ENCODE measurements at regions not wholly inside any gene's neighbourhood (a gene's known extent, or its start where the extent isn't known, plus 50 kb on each side); places are given as distances from the start of the nearest gene placed in this dataset.

DNA sequence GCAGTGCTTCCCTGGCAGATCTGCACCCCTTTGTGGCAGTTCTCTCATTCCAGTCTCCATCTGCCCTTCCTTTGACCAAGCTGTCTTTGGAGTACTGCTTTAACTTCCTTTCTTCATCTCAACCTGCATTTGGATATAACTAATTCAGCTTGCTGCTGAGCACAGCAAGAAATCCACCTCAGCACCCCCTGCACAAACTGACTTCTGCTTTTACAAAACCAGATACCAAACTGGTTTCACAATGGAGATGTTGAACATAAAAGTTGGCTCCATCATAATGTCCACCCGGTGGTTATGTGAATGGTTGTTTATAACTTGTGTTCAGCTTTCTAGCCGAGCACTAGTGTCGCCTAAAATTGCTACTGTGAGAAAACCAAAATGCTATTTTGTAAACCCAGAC lies 341.1 kb upstream of the SEMA6D start:
- TF ChIP-seq NR2F1 (CRISPR knock-in tag; IDR thresholded peaks at IDR 0.05) (no peak), ZNF160 (CRISPR knock-in tag; IDR thresholded peaks at IDR 0.05) (no peak), GPBP1L1 (CRISPR knock-in tag; IDR thresholded peaks at IDR 0.05) (no peak), ZNF550 (CRISPR knock-in tag; IDR thresholded peaks at IDR 0.05; ENCODE audit: borderline replicate concordance) (no peak), ZNF329 (CRISPR knock-in tag; IDR thresholded peaks at IDR 0.05; ENCODE audit: low read depth) (no peak), ZNF800 (CRISPR knock-in tag; IDR thresholded peaks at IDR 0.05) (no peak), TP53 (CRISPR knock-in tag; conservative IDR thresholded peaks at IDR 0.05) (no peak), RFX1 (IDR thresholded peaks at IDR 0.05) (no peak), ZSCAN9 (CRISPR knock-in tag; IDR thresholded peaks at IDR 0.05; ENCODE audit: borderline replicate concordance) (no peak), ZKSCAN1 (IDR thresholded peaks at IDR 0.05; ENCODE audit: low read length) (no peak), ZNF382 (CRISPR knock-in tag; IDR thresholded peaks at IDR 0.05; ENCODE audit: borderline replicate concordance) (no peak)
- FAIRE-seq (no peak), DNase-seq (ENCODE audit: low spot score) (no peak), ATAC-seq (no peak)
- no peak overlapping the region for H2AFZ ChIP-seq (ENCODE audit: low read length)
- peaks cover 18% of the 10 kb centered on the region for H3K9me3 ChIP-seq (ENCODE audit: low read length)
- POLR2A ChIA-PET = no interaction called here
- H4K20me1 ChIP-seq (ENCODE audit: insufficient read depth, low read length) = no peaks in the 10 kb centered on the region
- intact Hi-C loops (cut with micrococcal nuclease; ENCODE audit: unreplicated experiment) (no loop called here), in situ Hi-C loops (cut with HindIII; ENCODE audit: extremely low pct_ligation_motif_present, low pct_unique_long_range_greater_than_20kb) (no loop called here)
- no TSS peak for BruUV-seq (replicated peaks)
- H3K4me2 ChIP-seq (ENCODE audit: low read depth, low read length) = no peak overlapping the region
- H3K4me3 ChIP-seq (replicated peaks in 1 of 3; ENCODE audit: insufficient read depth in 1 of 3, low read depth in 2 of 3, low read length in 3 of 3) = no peak overlapping the region
- H3K9ac ChIP-seq (ENCODE audit: insufficient read depth, low read depth, low read length) = no peak overlapping the region
- H3K79me2 ChIP-seq (ENCODE audit: insufficient read depth, low read length) = no peaks in the 10 kb centered on the region
- H3K27ac ChIP-seq (ENCODE audit: extremely low read length, insufficient read depth, low read length) = no peak overlapping the region
- 19% methylated on average over 3 of the region's 3 CpGs for WGBS (ENCODE audit: low lambda C conversion rate)
- H3K27me3 ChIP-seq (ENCODE audit: control insufficient read depth in 1 of 2, insufficient read depth in 2 of 2, low read length in 2 of 2) = no peaks in the 10 kb centered on the region
- CTCF ChIA-PET (ENCODE audit: low intra/inter-chr PET ratio, low total read pairs) = no interaction called here
- no peaks in the 10 kb centered on the region for H3K4me1 ChIP-seq (ENCODE audit: insufficient read depth, low read length)
- no peaks in the 10 kb centered on the region for H3K36me3 ChIP-seq (replicated peaks in 1 of 2; ENCODE audit: control insufficient read depth in 1 of 2, insufficient read depth in 2 of 2, low read length in 2 of 2)
